Right renal pelvis (tissue), 4 donors: ENCODE measurements at regions not wholly inside any gene's neighbourhood (a gene's known extent, or its start where the extent isn't known, plus 50 kb on each side); places are given as distances from the start of the nearest gene placed in this dataset.
A peak's percentile ranks its signal among the peaks of the same experiment; 100 is the strongest.
"Not testable (repeated sequence)": the region's sequence is repeated elsewhere in the genome, so short reads cannot be mapped to it uniquely, and the experiment has no call there.

Experiments
- DNase-seq, 4 donors: peaks; one replicate each; pipeline ENCODE4 v3.0.0-alpha.2; 2013; ENCODE audit warnings: low read depth in 4 of 4, low spot score in 3 of 4, missing footprints in 1 of 4

DNA sequence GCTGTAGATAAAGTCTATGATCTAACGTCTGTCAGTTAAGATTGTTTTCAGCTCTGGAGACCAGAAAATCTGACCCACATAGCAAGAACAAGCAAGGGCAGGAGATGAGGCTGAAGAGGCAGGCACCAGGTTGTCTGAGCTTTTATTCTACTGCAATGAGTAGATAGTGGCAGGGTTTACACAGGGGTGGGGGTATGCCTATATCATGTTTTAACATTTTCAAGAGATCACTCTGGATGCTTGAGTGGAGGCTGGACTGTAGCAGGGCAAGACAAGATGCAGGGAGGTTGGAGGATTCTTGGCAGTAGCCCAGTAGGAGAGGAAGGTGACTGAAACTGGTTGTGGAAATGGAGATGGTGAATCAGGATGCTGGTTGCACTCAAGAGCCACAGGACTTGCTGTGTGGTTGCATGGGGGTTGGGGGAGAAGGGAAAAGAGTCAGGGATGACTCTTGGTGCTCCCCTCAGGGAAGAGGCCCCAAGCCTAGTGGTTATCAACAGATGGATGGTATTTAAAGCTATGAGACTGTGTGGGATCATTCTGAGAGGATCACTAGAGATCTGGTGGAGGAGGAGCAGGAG, 143.1 kb upstream of the KCNJ18 start:
- DNase-seq = no peak

DNA sequence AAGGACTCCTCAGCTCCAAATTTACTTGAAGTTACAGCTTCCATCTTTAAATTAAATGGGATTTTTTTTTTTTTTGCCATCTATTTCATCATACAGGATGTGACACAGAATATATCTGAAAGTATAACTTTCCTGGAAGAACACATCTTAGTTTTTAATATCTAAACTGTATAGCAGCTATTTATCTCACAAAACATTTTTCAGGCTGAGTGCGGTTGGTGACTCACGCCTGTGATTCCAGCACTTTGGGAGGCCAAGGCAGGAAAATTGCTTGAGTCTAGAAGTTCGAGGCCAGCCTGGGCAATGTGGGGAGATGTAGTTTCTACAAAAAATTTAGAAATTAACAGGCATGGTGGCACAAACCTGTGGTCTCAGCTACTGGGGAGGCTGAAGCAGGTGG, 142.3 kb upstream of the KCNJ18 start:
- not testable (repeated sequence) for DNase-seq

DNA sequence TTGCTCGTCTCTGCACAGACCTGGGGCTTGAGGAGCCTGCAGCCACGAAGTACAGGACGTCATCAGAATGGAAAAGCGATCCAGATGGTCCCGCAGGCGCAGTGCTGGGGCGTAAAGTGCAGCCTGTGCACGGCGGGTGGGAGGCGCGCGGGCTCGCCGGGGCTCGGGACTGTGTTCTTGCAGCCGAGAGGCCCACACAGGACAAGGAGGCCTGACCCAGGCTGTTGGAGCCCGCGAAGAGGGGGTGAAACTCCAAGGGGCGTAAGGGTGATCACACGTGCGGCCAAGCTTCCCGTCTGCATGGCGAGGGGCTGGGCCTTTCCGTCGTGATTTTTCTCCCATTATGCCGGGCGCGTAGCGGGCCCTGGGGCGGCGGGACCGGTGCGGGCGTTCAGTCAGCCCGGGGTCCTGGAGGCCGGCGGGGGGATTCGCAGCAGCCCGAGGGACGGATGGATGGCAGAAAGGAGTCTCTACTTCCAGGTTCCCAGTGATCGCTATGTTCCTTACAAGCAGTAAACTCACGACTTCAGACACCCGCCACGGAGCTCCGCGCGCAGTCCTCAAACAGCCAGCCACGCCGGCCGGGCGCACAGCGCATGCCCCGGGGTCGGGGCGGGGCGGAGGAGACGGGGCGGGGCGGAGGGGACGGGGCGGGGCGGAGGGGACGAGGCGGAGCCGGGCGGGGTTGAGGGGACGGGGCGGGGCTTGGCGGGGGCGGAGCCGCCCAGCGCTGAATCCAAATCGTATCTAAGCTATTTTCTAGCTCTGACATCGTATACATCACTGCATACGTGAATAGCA, 141.0 kb upstream of the KCNJ18 start:
- DNase-seq = peak; percentile 61 to 81 (median 69)

DNA sequence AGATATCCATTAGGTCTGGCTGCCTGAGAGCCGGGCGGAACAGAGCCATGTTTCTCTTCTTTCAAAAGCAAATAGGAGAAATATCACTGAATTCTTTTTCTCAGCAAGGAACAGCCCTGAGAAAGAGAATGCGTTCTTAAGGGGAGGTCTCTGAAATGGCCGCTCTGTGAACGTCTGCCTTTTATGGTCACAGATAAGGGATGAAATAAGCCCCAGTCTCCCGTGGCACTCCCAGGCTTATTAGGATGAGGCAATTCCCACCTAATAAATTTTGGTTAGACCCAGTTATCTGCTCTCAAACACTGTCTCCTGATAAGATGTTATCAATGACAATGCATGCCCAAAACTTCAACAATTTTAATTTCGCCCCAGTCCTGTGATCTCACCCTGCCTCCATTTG, 133.4 kb upstream of the KCNJ18 start:
- not testable (repeated sequence) for DNase-seq

DNA sequence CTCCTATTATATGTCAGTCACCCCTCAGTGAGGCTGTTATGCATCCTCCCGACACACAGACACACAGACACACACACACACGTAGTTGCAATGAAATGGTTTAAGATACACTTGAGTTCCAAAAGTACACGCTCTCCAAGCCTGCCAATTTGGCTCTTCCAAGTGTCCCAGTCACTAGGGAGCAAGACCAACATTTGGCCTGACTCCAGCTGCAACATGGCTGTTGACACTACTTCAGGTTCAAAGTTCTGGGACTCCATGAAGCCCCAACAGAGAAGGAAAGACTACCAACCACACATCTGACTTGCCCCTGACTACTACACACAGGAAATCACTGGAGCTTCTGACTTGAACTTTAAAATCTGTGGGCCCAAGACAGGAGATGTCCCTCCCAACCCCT, 128.1 kb upstream of the KCNJ18 start:
- DNase-seq = no peak

DNA sequence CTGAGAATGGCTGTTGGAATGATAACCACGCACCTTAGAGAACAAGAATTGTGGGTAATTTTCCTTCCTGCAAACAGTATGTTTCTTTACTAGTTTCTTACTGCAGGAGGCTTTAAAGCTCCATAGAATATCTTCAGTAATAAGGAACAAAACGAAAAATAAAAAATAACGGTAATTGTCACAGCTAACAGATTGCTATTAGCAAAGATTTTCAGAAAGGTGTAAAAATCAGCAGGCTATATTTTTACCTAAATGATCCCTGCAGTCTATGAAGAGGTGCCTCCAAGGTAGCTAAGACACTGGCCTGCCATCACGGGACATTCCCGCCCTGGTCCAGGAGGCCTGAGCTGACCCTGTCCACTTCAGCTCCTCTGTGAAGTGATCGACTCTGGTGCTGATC, 127.6 kb upstream of the KCNJ18 start:
- DNase-seq = not testable (repeated sequence)

DNA sequence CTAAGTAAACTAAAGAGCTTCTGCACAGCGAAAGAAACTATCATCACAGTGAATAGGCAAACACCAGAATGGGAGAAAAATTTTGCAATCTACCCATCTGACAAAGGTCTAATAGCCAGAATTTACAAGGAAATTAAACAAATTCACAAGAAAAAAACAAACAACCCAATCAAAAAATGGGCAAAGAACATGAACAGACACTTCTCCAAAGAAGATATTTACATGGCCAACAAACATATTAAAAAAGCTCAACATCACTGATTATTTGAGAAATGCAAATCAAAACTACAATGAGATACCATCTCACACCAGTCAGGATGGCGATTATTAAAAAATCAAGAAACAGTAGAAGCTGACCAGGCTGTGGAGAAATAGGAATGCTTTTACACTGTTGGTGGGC, 121.9 kb upstream of the KCNJ18 start:
- DNase-seq = not testable (repeated sequence)

DNA sequence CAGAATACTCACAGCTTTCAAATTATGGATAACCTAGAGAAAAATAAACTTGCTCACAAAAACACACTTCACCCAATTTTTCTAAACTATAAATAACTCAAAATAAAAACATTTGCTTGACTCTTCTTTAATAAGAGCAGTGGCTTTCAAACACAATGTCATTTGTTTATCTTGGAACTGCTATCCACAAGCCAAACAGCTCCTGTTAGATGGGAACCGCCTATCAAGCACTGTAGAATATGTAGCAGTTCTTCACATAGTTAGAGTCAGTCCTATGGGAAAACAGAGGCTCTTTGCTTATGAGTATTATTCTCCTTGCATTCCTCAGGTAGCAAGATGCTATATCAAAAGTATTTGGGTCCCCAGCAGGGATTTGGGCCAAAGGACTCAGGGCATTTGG, 120.2 kb upstream of the KCNJ18 start:
- DNase-seq = not testable (repeated sequence)

DNA sequence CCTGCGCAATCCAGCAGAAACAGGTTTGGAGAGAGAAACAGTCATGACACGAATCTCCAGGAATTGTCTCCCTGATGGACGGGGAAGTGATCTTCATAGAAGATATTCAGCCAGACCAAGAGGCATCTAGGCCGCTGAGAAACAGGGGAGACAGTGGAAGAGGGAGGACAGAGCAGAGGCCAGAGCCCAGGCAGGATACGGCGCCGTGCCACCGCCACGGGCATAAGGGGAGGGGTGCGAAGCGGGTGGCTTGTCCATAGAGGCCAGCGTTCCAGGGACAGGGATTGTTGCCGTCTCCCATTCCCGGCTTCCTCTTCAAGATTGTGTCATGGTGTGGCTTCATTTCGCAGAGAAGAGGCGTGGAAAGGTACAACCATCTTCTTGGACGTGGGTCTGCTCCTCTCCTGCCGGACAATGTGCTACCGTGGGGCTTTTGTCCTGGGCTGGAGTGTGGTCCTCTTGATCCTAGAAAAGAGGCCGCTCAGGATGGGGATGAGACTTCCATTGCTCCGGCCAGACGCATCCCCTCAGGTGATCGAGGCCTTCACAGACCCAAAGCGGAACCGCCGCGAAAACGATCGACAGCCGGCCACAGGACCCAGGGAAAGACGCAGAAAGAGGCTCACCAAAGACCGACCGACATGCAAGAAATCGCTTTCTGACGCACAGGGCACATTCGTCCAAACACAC, 118.9 kb upstream of the KCNJ18 start:
- not testable (repeated sequence) for DNase-seq

DNA sequence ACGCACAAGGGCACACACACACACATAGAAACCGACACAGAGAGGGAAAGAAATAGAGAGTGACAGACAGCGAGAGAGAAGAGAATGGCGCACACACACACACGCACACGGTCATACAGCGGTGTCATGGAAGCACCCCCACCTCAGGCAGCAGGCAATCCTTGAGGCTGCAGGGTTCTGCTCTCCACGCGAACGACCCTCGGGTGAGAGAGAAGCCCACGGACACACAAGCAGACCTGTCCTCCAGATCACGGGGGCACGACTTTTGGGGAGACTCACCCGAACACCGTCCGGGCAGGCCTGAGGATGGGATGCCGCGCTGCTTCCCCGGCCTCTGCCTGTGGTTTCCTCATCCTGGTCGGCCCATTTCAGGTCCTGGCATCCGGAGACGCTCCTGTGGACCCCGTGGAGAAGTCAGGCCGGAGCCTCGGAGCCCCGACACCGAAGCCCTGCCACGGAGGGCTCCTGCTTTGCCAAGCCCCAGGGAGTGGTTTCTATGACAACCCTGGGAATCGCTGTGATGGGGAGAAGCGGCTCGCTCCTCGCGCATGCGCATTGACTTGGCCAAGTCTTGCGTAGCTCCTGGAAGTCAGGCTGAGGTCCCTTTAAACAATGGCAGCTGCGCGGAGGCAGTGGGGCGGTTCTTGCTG, 118.2 kb upstream of the KCNJ18 start:
- DNase-seq = peak; percentile 15 to 63 (median 41)

DNA sequence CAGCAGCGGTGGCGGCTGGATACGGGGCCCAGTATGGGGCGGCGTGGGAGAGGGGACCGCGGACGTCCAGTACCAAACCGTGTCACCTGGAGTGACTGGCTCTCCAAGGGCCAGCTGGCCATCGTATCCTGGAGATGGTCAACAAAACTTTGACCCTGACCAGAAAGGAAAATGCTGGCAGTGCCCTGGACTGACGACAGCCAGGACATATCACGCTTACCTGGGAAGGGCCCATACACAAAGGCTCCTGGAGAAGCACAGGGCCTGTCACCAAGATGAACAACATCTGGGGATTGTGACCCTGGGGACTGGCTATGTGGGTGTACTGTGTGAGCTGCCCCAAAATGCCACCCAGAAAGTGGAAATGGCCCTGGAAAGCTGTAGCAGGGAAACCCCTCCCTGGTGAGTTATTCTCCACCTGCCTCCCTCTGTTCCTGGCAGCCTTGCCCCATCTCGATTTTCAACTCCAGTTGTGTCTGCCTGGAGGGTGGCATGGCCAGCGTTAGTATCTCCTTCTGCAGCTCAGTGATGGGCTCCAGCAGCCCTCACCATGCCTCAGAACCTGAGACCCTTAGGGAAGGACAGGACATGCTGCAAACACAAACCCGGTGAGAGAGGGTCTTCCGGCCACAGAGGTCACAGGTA, 117.6 kb upstream of the KCNJ18 start:
- not testable (repeated sequence) for DNase-seq

DNA sequence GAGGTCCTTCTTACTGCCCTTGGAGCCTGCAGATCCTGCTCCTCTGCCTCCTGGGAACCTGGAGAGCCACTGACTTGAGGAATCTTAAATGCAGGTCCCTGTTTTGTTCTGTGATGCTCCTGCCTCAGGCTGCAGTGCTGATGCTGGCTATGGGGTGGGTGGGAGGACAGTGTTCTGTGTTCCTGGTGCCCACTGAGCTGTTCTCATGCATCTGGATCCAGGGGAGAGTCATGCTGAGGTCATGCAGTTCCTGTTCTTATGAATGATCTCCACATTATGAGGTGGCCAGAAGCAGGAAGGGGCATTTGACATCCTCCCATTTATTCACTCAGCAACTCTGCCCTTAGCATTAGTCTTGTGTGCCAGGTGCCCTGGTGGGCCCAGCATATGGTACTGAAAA, 113.5 kb upstream of the KCNJ18 start:
- DNase-seq = not testable (repeated sequence)

DNA sequence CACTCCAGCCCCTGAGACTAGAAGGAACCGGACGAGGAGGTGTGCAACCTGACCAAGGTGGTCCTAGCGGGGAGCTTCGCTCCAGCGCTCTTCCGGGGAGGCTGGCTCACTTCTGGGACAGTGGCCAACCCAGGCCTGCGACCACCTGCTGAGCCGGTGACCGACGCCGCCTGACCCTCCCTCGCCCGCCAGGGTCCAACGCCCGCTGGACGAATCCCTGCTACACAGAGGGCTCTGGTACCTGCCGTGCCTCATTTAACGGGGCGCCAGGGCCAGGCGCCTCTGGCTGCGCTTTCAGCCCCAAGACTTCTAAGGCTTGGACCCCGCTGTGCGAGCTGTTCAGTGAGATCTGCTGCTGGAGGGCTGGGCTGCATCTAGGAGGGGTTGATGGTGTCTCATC, 99.5 kb upstream of the KCNJ18 start:
- no peak for DNase-seq

DNA sequence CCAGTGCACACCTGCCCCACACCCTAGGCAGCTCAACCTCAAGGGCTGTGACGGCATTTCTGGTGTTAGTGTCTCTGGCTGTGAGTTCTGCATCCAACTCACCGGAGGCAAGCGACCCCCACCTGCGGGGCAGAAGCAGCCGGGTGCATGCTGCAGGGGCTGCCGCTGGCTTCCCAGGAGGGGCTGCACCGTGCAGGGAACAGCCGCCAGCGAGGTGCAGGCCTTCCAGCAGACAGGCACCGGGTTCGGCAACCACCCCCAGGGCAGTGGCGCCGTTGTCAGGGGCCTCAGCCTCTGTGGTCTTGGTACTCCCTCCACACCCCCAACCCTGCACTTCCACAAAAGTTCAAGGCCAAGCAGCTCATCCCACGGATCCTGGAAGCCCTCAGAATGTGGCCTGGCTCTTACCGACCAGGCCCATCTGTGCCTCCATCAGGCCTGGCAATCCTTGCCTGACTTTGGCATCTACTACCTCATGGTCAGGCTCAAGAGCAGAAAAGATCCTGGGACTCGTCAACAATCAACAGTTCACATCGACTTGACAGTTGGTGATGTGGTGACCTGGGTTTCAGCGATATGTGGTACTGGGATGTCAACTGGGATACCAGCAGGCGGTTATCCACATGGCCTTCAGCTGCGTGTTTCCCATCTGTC, 98.7 kb upstream of the KCNJ18 start:
- DNase-seq = not testable (repeated sequence)

DNA sequence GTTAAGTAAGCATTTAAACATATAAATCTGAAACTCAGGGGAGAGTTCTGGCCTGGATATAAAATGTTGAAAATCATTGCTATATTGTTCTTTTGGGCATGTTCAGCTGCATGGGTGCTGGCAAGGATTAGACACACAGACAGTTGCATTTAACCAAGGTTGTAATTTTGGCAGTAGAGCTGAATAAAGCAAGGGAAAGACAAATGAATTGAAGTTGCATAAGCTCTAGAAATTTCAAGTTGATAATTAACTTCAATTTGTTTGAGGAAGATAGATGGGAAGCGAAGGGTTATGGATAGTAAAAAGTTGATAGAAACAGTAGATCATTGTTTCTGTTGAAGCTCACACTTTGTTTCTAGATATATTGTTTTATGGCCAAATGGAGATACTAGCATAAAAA, 97.2 kb upstream of the KCNJ18 start:
- DNase-seq = no peak

DNA sequence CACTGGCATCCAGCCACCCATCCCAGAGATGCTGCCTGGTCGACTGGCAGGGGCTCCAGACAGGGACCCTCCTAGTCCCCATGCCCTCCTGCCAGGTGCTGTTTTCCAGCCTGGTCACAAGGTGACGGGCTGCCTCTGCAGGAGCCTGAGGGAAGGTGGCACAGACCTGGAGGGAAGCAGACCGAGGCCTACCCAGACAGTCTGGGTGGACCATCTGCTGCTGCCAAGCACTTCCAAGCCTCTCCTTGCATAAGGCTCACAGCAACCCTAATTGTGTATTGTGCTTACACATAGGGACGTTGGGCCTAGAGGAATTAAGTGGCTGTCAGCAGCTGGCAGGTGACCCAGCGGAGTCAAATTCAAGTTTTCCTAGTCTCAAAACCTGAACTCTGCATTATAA, 90.1 kb upstream of the KCNJ18 start:
- no peak for DNase-seq

DNA sequence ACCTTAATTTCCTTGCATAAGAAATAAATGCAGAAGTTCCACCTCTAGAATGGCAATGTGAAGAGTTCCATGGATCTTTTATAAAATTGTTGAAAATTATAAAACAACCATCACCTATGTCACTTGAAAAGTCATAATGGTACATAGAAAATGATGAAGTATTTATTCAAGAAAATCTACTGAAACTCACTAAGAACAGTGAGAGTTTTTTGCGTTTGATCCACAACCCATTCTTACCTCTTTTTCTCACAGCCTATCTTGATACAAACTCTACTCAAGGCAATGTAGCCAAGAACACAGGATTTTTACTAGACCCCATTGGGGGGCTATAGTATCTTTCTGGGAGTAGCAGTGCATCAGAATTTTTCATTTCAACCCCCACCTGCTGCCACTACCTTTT, 89.0 kb upstream of the KCNJ18 start:
- DNase-seq = not testable (repeated sequence)

DNA sequence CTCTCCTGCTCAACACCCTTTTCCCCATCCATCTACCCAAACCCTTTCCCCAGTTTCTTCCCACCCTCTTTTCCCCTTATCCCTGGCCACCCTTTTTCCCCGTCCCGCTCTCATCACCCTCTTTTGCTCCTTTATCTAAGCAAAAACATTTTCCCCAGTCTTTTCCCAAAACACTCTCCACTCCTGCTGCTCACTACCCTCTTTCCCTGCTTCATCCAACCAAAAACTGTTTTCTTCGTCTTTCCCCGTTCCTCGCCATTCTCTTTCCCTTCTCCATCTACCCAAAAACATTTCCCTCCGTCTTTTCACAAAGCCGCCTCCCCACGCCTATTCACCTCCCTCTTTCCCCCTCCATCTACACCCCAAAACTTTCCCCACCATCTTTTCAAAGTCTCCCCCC, 80.9 kb upstream of the KCNJ18 start:
- DNase-seq = not testable (repeated sequence)

DNA sequence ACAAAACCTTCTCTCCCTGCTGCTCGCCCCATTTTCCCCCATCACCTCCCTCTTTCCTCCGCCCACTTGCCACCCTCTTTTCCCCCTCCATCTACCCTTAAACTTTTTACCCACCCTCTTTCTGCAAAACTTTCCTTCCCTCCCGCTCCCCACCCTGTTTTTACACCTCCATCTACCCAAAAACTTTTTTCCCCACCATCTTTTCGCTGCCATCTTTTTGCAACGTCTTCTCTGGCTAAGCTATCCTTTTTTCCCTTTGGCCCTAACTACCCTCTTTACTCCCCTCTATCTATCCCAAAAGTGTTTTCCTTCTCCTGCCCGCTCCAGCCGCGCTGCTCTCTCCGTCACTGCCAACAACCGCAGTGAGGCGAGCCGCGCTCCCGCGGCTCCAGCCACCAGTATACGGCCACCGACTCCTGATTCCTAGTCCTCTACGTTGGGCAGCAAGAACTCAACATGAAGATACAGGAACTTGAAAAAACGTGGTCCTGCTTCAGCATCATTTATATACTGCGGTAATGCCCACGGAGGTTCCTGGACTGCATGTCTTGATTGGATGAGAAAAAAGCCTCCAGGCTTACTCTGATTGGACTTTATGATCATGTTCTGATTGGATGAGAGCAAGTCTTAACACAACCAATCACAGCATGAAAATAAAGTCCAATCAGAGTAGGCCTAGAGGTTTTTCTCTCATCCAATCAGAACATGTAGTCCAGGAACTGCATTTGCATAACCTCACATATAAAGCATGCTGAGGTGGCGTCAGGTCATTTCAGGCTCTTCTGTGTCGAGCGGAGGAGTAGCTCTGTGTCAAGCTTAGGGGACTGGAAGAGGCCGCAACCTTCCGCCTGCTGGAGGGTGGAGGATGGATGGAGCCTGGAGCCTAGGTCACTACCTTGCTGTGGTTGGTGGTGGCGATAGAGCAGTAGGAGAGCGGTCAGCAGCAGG, 79.9 kb upstream of the KCNJ18 start:
- not testable (repeated sequence) for DNase-seq
